Hippocampal formation (tissue), 2 donors: ENCODE measurements at regions not wholly inside any gene's neighbourhood (a gene's known extent, or its start where the extent isn't known, plus 50 kb on each side); places are given as distances from the start of the nearest gene placed in this dataset.
"Not testable (repeated sequence)": the region's sequence is repeated elsewhere in the genome, so short reads cannot be mapped to it uniquely, and the experiment has no call there.

Experiments
- DNase-seq, 2 donors: peaks; one replicate each; lab custom pipeline; 2025; lab: John Stamatoyannopoulos, UW

GRCh38 chr1:29946057-29946456 lies 709.7 kb downstream of the PTPRU start:
- no peak for DNase-seq

GRCh38 chr1:29945426-29945825 lies 709.1 kb downstream of the PTPRU start:
- no peak for DNase-seq

GRCh38 chr1:29944253-29944905 lies 708.1 kb downstream of the PTPRU start:
- no peak for DNase-seq

GRCh38 chr1:29943034-29943433 lies 706.7 kb downstream of the PTPRU start:
- no peak for DNase-seq

GRCh38 chr1:29939079-29939478 lies 702.8 kb downstream of the PTPRU start:
- DNase-seq: no peak

GRCh38 chr1:29937356-29937755 lies 701.0 kb downstream of the PTPRU start:
- no peak for DNase-seq

- no peak for DNase-seq
Observed at GRCh38 chr1:29936031-29936544, 699.8 kb downstream of the PTPRU start.

- DNase-seq: no peak
Observed at GRCh38 chr1:29934255-29934772, 698.0 kb downstream of the PTPRU start.

- no peak for DNase-seq
Observed at GRCh38 chr1:29933067-29933466, 696.7 kb downstream of the PTPRU start.

- no peak for DNase-seq
Observed at GRCh38 chr1:29932626-29933025, 696.3 kb downstream of the PTPRU start.

- no peak for DNase-seq
Observed at GRCh38 chr1:29931477-29932175, 695.3 kb downstream of the PTPRU start.

GRCh38 chr1:29925058-29925457 lies 688.7 kb downstream of the PTPRU start:
- no peak for DNase-seq

GRCh38 chr1:29924017-29924431 lies 687.7 kb downstream of the PTPRU start:
- DNase-seq: no peak

GRCh38 chr1:29921741-29922140 lies 685.4 kb downstream of the PTPRU start:
- no peak for DNase-seq

- no peak for DNase-seq
Observed at GRCh38 chr1:29920784-29921183, 684.5 kb downstream of the PTPRU start.

GRCh38 chr1:29920316-29920715 lies 684.0 kb downstream of the PTPRU start:
- no peak for DNase-seq

- not testable (repeated sequence) for DNase-seq
Observed at GRCh38 chr1:29919041-29919440, 682.7 kb downstream of the PTPRU start.

GRCh38 chr1:29916656-29917369 lies 680.5 kb downstream of the PTPRU start:
- DNase-seq: no peak

GRCh38 chr1:29914936-29915335 lies 678.6 kb downstream of the PTPRU start:
- no peak for DNase-seq

- DNase-seq: no peak
Observed at GRCh38 chr1:29912425-29912824, 676.1 kb downstream of the PTPRU start.

- no peak for DNase-seq
Observed at GRCh38 chr1:29909962-29910361, 673.6 kb downstream of the PTPRU start.

GRCh38 chr1:29907596-29907995 lies 671.3 kb downstream of the PTPRU start:
- DNase-seq: no peak

- no peak for DNase-seq
Observed at GRCh38 chr1:29906927-29907326, 670.6 kb downstream of the PTPRU start.
